HEK293T (cell line): ENCODE measurements at regions not wholly inside any gene's neighbourhood (a gene's known extent, or its start where the extent isn't known, plus 50 kb on each side); places are given as distances from the start of the nearest gene placed in this dataset.

Source experiments
- FOXK2 ChIP-seq: fragments of 450-650 bp; IDR thresholded peaks from 2 replicates; pipeline ENCODE4 v1.6.1; 2016; ENCODE audit warnings: mild to moderate bottlenecking
- HDGF ChIP-seq: fragments of 450-650 bp; IDR thresholded peaks from 2 replicates; pipeline ENCODE4 v1.6.1; 2017; ENCODE audit warnings: antibody characterized with exemption, borderline replicate concordance
- L3MBTL2 ChIP-seq: fragments of 450-650 bp; conservative IDR thresholded peaks from 2 replicates; pipeline ENCODE4 v1.6.1; 2016; ENCODE audit warnings: mild to moderate bottlenecking
- LEF1 ChIP-seq: fragments of 450-650 bp; IDR thresholded peaks from 2 replicates; pipeline ENCODE4 v1.6.1; 2017; ENCODE audit warnings: mild to moderate bottlenecking, borderline replicate concordance
- NFRKB ChIP-seq: fragments of 450-650 bp; IDR thresholded peaks from 2 replicates; pipeline ENCODE4 v1.6.1; 2016; ENCODE audit warnings: mild to moderate bottlenecking, moderate library complexity
- TARDBP ChIP-seq: fragments of 450-650 bp; IDR thresholded peaks from 2 replicates; pipeline ENCODE4 v1.6.1; 2016

- TF ChIP-seq FOXK2: no peak
- no peak for TF ChIP-seq HDGF
- TF ChIP-seq LEF1: no peak
- TF ChIP-seq NFRKB: no peak
- TF ChIP-seq L3MBTL2: no peak
- no peak for TF ChIP-seq TARDBP
These were observed 869.6 kb downstream of the MAT2B start for GRCh38 chr5:164375051-164375450.
